GM12872 (cell line): ENCODE measurements at regions not wholly inside any gene's neighbourhood (a gene's known extent, or its start where the extent isn't known, plus 50 kb on each side); places are given as distances from the start of the nearest gene placed in this dataset.

Experiments
- CTCF ChIP-seq: IDR thresholded peaks from 3 replicates; pipeline ENCODE4 v1.5.1; 2011; ENCODE audit warnings: low read depth, mild to moderate bottlenecking, low read length, moderate library complexity; ENCODE audit not compliant: insufficient read depth

DNA sequence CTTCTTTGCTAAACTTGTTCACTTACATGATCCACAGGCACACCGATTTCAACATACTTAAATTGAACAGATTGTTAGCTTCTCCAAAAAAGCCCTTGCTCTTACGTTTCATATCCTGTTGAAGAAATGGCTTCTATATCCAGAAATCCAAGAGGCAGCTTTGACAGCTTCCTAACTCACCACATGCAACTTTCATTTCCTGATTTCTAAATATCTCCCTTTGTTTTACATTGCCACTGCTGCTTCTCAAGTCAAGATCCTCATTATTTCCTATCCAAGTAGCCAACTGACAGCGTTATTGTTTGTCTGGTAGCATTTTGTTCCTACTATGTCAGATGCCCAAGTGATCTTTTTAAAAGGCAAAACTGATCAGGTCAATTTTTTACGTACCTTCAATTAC, 913.2 kb upstream of the TYRP1 start:
- TF ChIP-seq CTCF, result no peak

- TF ChIP-seq CTCF, result no peak
These were observed 900.3 kb upstream of the TYRP1 start for GRCh38 chr9:11792870-11793269.

GRCh38 chr9:11794984-11795383, 898.2 kb upstream of the TYRP1 start:
- no peak for TF ChIP-seq CTCF

DNA sequence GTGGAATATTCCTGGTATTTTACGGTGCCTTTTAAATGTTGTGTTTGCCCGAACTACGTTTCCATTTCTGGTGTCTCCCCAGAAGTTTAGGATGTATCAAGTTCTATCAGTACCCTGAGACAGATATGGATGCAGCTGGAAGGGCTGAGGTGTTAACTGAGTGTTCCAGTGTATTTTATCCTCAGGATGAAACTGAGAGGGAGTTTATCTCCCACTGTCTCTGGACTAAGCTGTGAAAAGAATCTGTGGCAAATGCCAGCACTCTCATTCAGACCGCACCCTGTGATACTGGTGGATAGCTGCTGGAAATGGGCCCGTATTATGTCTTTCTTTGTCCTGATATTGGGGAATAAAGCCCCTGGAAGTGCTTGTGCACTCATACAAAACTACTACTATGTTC, 887.2 kb upstream of the TYRP1 start:
- no peak for TF ChIP-seq CTCF

DNA sequence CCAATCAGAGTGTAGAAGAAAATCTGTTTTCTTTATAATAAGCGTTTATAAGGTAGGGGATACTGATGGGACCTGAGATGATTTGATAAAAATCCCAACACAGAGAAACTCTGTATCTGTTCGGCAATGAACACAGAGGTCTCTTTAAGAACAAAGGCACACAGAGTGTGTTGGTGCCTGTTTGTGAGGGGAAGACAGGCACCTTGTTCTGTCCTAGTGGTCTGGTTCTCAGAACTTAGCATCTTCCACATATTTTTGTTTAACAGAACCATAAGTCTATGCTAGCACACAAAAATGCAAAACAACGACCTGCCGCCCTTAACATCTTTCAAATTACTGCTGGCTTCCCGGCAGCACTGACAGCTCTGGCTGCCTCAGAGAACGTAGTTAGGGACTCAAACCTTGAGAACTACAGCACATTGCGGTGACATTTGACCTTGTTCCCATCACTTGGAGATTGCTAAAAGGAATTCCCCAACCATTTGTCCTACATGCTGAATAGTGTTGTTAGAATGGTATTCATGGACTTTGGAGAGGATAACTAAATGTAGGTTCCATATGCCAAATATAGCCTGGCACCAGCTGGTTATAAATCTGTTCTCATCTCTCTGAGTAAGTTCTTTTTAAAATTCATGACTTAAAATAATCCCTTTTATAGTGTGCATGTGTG, 871.7 kb upstream of the TYRP1 start:
- TF ChIP-seq CTCF, result no peak

GRCh38 chr9:11828201-11828600, 865.0 kb upstream of the TYRP1 start:
- no peak for TF ChIP-seq CTCF

DNA sequence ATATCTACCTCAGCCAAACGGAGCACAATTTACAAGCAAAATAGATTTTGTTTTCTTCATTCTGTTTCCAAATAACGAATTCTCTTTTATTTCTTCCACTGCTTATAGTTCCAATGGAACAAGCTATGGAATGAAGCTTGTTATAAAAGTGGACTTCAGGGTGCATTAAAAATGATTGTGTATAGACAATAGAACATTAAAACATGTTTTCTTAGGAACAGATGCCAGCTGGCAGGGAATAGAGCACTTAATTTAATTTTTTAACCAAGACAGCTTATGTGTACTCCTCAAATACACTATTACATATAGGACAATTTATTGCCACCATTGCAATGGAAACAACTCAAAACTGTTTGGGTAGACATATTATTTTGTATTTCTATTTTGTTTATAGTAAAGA, 860.1 kb upstream of the TYRP1 start:
- no peak for TF ChIP-seq CTCF
